ENCODE measurements at regions not wholly inside any gene's neighbourhood (a gene's known extent, or its start where the extent isn't known, plus 50 kb on each side); places are given as distances from the start of the nearest gene placed in this dataset.

- no peak for TF ChIP-seq ZNF121 (CRISPR knock-in tag; IDR thresholded peaks at IDR 0.05)
- TF ChIP-seq ESRRA (CRISPR knock-in tag; IDR thresholded peaks at IDR 0.05; ENCODE audit: borderline replicate concordance): no peak
- TF ChIP-seq CTCF (IDR thresholded peaks at IDR 0.05): no peak
- TF ChIP-seq ERG (CRISPR knock-in tag; IDR thresholded peaks at IDR 0.05): no peak
Measured at GRCh38 chr4:126715067-126715466, 917.7 kb upstream of the INTU start.
